HCT116 (cell line): ENCODE measurements at regions not wholly inside any gene's neighbourhood (a gene's known extent, or its start where the extent isn't known, plus 50 kb on each side); places are given as distances from the start of the nearest gene placed in this dataset.

Experiments
- ATAC-seq: fragments of 200-7000 bp; cut with Tn5 transposase; 2 replicates; pipeline ENCODE4 v1.9.1; 2020; ENCODE audit warnings: mild to moderate bottlenecking, moderate library complexity
- BruUV-seq: library from RNA; stranded (reverse); fragments of 400-500 nt; replicated peaks from 2 replicates; lab custom pipeline; 2021; lab: Mats Ljungman, UMichigan
- CTCF ChIA-PET: fragments of 300-600 bp; sonication (Branson Sonifier 250); formaldehyde crosslinking; loops from one replicate; lab custom pipeline; 2021; ENCODE audit warnings: antibody characterized with exemption; lab: Charles Lee
- POLR2A ChIA-PET: fragments of 300-600, 350-600 bp; sonication (Branson Sonifier 250); formaldehyde crosslinking; loops from one replicate; lab custom pipeline; 2021; ENCODE audit warnings: antibody characterized with exemption; lab: Charles Lee
- RAD21 ChIA-PET, 2 experiments: fragments of 300-600 bp; sonication (Branson Sonifier 250); formaldehyde crosslinking; loops; one replicate each; lab custom pipeline; 2023; ENCODE audit warnings: low total read pairs in 2 of 2; ENCODE audit not compliant: uncharacterized antibody in 2 of 2, unreplicated experiment in 2 of 2, low non-redundant PET in 1 of 2; lab: Charles Lee
- DNase-seq: peaks from one replicate; pipeline ENCODE4 v3.0.0-alpha.2; 2010; ENCODE audit warnings: low read depth, low spot score
- H2AFZ ChIP-seq: fragments of 200-600 bp; shearing (Covaris generic), sonication (generic); 2 replicates; pipeline ENCODE4 v1.6.1; 2017; ENCODE audit warnings: low read depth, mixed run types, mixed read lengths, antibody characterized with exemption, low read length; ENCODE audit not compliant: poor library complexity, severe bottlenecking
- H3K27ac ChIP-seq: 2 replicates; pipeline ENCODE4 v1.5.1; 2012; ENCODE audit warnings: low read depth, low read length
- H3K27me3 ChIP-seq: fragments of 200-600 bp; sonication (generic); 2 replicates; pipeline ENCODE4 v1.6.1; 2016; ENCODE audit warnings: mixed run types, low read length, mixed read lengths; ENCODE audit not compliant: insufficient read depth
- H3K36me3 ChIP-seq, 2 experiments: fragments of 200-500 bp in 1 of 2; fragments of 200-600 bp in 1 of 2; sonication (Bioruptor generic) in 1 of 2; sonication (generic) in 1 of 2; 2 replicates each; pipeline versions ENCODE4 v1.5.1 to v1.6.1; 2014 to 2016; ENCODE audit warnings: low read length in 2 of 2, inconsistent platforms in 1 of 2, mixed read lengths in 1 of 2, mixed run types in 1 of 2; ENCODE audit not compliant: insufficient read depth in 2 of 2, control insufficient read depth in 1 of 2
- H3K4me1 ChIP-seq, 2 experiments: fragments of 200-600 bp in 1 of 2; sonication (generic) in 1 of 2; 2 replicates each; pipeline versions ENCODE4 v1.5.1 to v1.6.1; 2012 to 2017; ENCODE audit warnings: low read length in 2 of 2, inconsistent platforms in 1 of 2, mild to moderate bottlenecking in 1 of 2, mixed read lengths in 1 of 2, mixed run types in 1 of 2, moderate library complexity in 1 of 2; ENCODE audit not compliant: insufficient read depth in 2 of 2, control insufficient read depth in 1 of 2
- H3K4me2 ChIP-seq: fragments of 200-600 bp; sonication (generic); 2 replicates; pipeline ENCODE4 v1.6.1; 2017; ENCODE audit warnings: mixed run types, low read length, mixed read lengths
- H3K4me3 ChIP-seq, 2 experiments: fragments of 200-600 bp in 1 of 2; sonication (generic) in 1 of 2; replicated peaks in 1 of 2; 2 replicates each; pipeline ENCODE4 v1.5.1; 2011 to 2016; ENCODE audit warnings: low read length in 2 of 2, control low read depth in 1 of 2, low read depth in 1 of 2, mild to moderate bottlenecking in 1 of 2, mixed read lengths in 1 of 2, mixed run types in 1 of 2
- H3K79me2 ChIP-seq: fragments of 200-600 bp; sonication (generic); 2 replicates; pipeline ENCODE4 v1.6.1; 2017; ENCODE audit warnings: mild to moderate bottlenecking, mixed run types, low read length, moderate library complexity, mixed read lengths; ENCODE audit not compliant: insufficient read depth
- H3K9ac ChIP-seq: fragments of 200-600 bp; sonication (generic); 2 replicates; pipeline ENCODE4 v1.6.1; 2016; ENCODE audit warnings: low read length, mixed read lengths
- H3K9me2 ChIP-seq: fragments of 200-600 bp; sonication (generic), shearing (Covaris generic); 2 replicates; pipeline ENCODE4 v1.6.1; 2017; ENCODE audit warnings: mixed run types, mild to moderate bottlenecking, moderate library complexity; ENCODE audit not compliant: insufficient read depth
- H3K9me3 ChIP-seq, 2 experiments: fragments of 200-500 bp in 1 of 2; fragments of 200-600 bp in 1 of 2; sonication (Bioruptor generic) in 1 of 2; sonication (generic) in 1 of 2; 2 replicates each; pipeline ENCODE4 v1.6.1; 2014 to 2017; ENCODE audit warnings: low read length in 2 of 2, mixed read lengths in 2 of 2, inconsistent platforms in 1 of 2, low read depth in 1 of 2, mild to moderate bottlenecking in 1 of 2, mixed run types in 1 of 2, moderate library complexity in 1 of 2; ENCODE audit not compliant: control insufficient read depth in 1 of 2, insufficient read depth in 1 of 2
- H4K20me1 ChIP-seq: fragments of 200-600 bp; sonication (generic), shearing (Covaris generic); 2 replicates; pipeline ENCODE4 v1.6.1; 2017; ENCODE audit warnings: mixed run types, mild to moderate bottlenecking, moderate library complexity; ENCODE audit not compliant: insufficient read depth
- CBX3 ChIP-seq: IDR thresholded peaks from 2 replicates; pipeline ENCODE4 v1.6.1; 2012; ENCODE audit warnings: low read depth
- CEBPB ChIP-seq: IDR thresholded peaks from 2 replicates; pipeline ENCODE4 v1.6.1; 2012; ENCODE audit warnings: low read depth
- ELF1 ChIP-seq: IDR thresholded peaks from 2 replicates; pipeline ENCODE4 v1.6.1; 2012; ENCODE audit warnings: low read depth, borderline replicate concordance
- EZH2 ChIP-seq: fragments of 200-600 bp; sonication (generic); IDR thresholded peaks from 2 replicates; pipeline ENCODE4 v1.6.1; 2017; ENCODE audit warnings: antibody characterized with exemption, mixed run types
- EZH2phosphoT487 ChIP-seq: fragments of 200-600 bp; IDR thresholded peaks from 2 replicates; pipeline ENCODE4 v1.6.1; 2018; ENCODE audit warnings: antibody characterized with exemption, borderline replicate concordance
- FOSL1 ChIP-seq: IDR thresholded peaks from 2 replicates; pipeline ENCODE4 v1.6.1; 2012; ENCODE audit warnings: low read depth
- JUND ChIP-seq: IDR thresholded peaks from 2 replicates; pipeline ENCODE4 v1.6.1; 2012
- POLR2A ChIP-seq: IDR thresholded peaks from 2 replicates; pipeline ENCODE4 v1.7.0; 2011; ENCODE audit warnings: borderline replicate concordance; ENCODE audit not compliant: insufficient read depth, insufficient read length; ENCODE audit errors: extremely low read depth
- POLR2AphosphoS5 ChIP-seq: IDR thresholded peaks from 2 replicates; pipeline ENCODE4 v1.6.1; 2011; ENCODE audit warnings: mild to moderate bottlenecking, low read depth, low read length, moderate library complexity
- RAD21 ChIP-seq: IDR thresholded peaks from 2 replicates; pipeline ENCODE4 v1.6.1; 2012; ENCODE audit warnings: low read depth, mild to moderate bottlenecking
- SP1 ChIP-seq: IDR thresholded peaks from 2 replicates; pipeline ENCODE4 v1.6.1; 2012; ENCODE audit warnings: low read depth
- SRF ChIP-seq: IDR thresholded peaks from 2 replicates; pipeline ENCODE4 v1.6.1; 2012; ENCODE audit warnings: low read depth
- TCF7L2 ChIP-seq: IDR thresholded peaks from 2 replicates; pipeline ENCODE4 v1.7.0; 2011; ENCODE audit warnings: borderline replicate concordance, inconsistent platforms; ENCODE audit not compliant: insufficient read depth, insufficient read length; ENCODE audit errors: extremely low read depth
- YY1 ChIP-seq: IDR thresholded peaks from 2 replicates; pipeline ENCODE4 v1.6.1; 2011; ENCODE audit warnings: low read length, low read depth, moderate library complexity, mild to moderate bottlenecking; ENCODE audit not compliant: insufficient replicate concordance; ENCODE audit errors: extremely low read depth
- ZFX ChIP-seq: fragments of 450-650 bp; IDR thresholded peaks from 2 replicates; pipeline ENCODE4 v1.6.1; 2017
- intact Hi-C: fragments of 100-400 bp; cut with micrococcal nuclease; formaldehyde crosslinking; loops from 2 replicates; pipeline ENCODE4 v1.10.0; 2022
- TF ChIP-seq, protein P1 (sequence below): IDR thresholded peaks from 2 replicates; pipeline ENCODE4 v1.6.1; 2012
- TF ChIP-seq, protein P2 (sequence below), 3 experiments: fragments of 200-600 bp in 1 of 3; sonication (generic) in 1 of 3; IDR thresholded peaks in 2 of 3; conservative IDR thresholded peaks in 1 of 3; 2 replicates each; pipeline ENCODE4 v1.5.1; 2012 to 2017; ENCODE audit warnings: low read depth in 2 of 3, low read length in 2 of 3, antibody characterized with exemption in 1 of 3, borderline replicate concordance in 1 of 3, control low read depth in 1 of 3, mild to moderate bottlenecking in 1 of 3, mixed read lengths in 1 of 3, mixed run types in 1 of 3, moderate library complexity in 1 of 3; ENCODE audit not compliant: insufficient read depth in 1 of 3
- TF ChIP-seq, protein P3 (sequence below): IDR thresholded peaks from 2 replicates; pipeline ENCODE4 v1.6.1; 2012
- TF ChIP-seq, protein P4 (sequence below): IDR thresholded peaks from 2 replicates; pipeline ENCODE4 v1.6.1; 2011; ENCODE audit warnings: mild to moderate bottlenecking, low read length, moderate library complexity; ENCODE audit not compliant: insufficient replicate concordance; ENCODE audit errors: extremely low read depth

DNA sequence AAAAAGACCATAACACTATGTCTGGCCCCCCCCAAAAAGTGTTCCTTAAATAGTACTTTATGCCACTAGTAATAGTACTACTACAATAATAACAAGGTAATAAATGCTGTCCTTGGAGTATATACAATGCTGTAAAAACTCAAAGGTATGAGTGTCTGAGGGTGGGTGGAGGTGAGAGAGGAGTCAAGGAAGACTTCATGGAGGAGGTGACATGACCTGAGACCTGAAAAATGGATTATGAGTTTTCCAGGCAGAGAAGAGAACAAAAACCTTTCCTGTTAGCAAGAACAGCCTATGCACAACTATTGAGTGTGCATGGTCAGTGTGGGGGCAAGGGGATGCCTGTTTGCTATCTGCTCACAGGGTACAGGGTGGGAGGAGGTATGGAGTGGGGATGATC, 290.2 kb upstream of the USP24 start:
- H3K4me3 ChIP-seq, result no peak overlapping the region
- H3K9me2 ChIP-seq, result no peaks in the 10 kb centered on the region
- RAD21 ChIA-PET, result no interaction called here
- no peaks in the 10 kb centered on the region for H3K79me2 ChIP-seq
- no peaks in the 10 kb centered on the region for H3K27me3 ChIP-seq
- peaks cover 0 to 17% of the 10 kb centered on the region in 2 experiments; a peak in 1 of 4 replicates for H3K4me1 ChIP-seq
- H4K20me1 ChIP-seq, result no peaks in the 10 kb centered on the region
- H3K9me3 ChIP-seq, result no peaks in the 10 kb centered on the region
- intact Hi-C loops, result no loop called here
- H2AFZ ChIP-seq, result no peak overlapping the region
- H3K4me2 ChIP-seq, result no peak overlapping the region
- DNase-seq (no peak), ATAC-seq (no peak)
- BruUV-seq, result no TSS peak
- no peak overlapping the region for H3K27ac ChIP-seq
- TF ChIP-seq RAD21 (no peak), EZH2 (no peak), SRF (no peak), CEBPB (no peak), FOSL1 (no peak), POLR2AphosphoS5 (no peak), POLR2A (no peak), JUND (no peak), CBX3 (no peak), YY1 (no peak), SP1 (no peak), TCF7L2 (no peak), ELF1 (no peak), EZH2phosphoT487 (no peak), ZFX (no peak)
- TF ChIP-seq, protein P1, sequence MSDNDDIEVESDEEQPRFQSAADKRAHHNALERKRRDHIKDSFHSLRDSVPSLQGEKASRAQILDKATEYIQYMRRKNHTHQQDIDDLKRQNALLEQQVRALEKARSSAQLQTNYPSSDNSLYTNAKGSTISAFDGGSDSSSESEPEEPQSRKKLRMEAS, result no peak
- TF ChIP-seq, protein P2, sequence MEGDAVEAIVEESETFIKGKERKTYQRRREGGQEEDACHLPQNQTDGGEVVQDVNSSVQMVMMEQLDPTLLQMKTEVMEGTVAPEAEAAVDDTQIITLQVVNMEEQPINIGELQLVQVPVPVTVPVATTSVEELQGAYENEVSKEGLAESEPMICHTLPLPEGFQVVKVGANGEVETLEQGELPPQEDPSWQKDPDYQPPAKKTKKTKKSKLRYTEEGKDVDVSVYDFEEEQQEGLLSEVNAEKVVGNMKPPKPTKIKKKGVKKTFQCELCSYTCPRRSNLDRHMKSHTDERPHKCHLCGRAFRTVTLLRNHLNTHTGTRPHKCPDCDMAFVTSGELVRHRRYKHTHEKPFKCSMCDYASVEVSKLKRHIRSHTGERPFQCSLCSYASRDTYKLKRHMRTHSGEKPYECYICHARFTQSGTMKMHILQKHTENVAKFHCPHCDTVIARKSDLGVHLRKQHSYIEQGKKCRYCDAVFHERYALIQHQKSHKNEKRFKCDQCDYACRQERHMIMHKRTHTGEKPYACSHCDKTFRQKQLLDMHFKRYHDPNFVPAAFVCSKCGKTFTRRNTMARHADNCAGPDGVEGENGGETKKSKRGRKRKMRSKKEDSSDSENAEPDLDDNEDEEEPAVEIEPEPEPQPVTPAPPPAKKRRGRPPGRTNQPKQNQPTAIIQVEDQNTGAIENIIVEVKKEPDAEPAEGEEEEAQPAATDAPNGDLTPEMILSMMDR (IDR thresholded peaks at IDR 0.05 in 2 of 3, conservative IDR thresholded peaks at IDR 0.05 in 1 of 3; ENCODE audit: borderline replicate concordance in 1 of 3, insufficient read depth in 1 of 3, low read depth in 2 of 3, low read length in 2 of 3), result no peak
- TF ChIP-seq, protein P3, sequence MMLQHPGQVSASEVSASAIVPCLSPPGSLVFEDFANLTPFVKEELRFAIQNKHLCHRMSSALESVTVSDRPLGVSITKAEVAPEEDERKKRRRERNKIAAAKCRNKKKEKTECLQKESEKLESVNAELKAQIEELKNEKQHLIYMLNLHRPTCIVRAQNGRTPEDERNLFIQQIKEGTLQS, result no peak
- TF ChIP-seq, protein P4, sequence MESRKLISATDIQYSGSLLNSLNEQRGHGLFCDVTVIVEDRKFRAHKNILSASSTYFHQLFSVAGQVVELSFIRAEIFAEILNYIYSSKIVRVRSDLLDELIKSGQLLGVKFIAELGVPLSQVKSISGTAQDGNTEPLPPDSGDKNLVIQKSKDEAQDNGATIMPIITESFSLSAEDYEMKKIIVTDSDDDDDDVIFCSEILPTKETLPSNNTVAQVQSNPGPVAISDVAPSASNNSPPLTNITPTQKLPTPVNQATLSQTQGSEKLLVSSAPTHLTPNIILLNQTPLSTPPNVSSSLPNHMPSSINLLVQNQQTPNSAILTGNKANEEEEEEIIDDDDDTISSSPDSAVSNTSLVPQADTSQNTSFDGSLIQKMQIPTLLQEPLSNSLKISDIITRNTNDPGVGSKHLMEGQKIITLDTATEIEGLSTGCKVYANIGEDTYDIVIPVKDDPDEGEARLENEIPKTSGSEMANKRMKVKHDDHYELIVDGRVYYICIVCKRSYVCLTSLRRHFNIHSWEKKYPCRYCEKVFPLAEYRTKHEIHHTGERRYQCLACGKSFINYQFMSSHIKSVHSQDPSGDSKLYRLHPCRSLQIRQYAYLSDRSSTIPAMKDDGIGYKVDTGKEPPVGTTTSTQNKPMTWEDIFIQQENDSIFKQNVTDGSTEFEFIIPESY, result no peak
- H3K9ac ChIP-seq, result no peak overlapping the region
- no peaks in the 10 kb centered on the region for H3K36me3 ChIP-seq
- CTCF ChIA-PET, result no interaction called here
- POLR2A ChIA-PET, result no interaction called here
